Astrocyte (in vitro differentiated cells and primary cell): ENCODE measurements at regions not wholly inside any gene's neighbourhood (a gene's known extent, or its start where the extent isn't known, plus 50 kb on each side); places are given as distances from the start of the nearest gene placed in this dataset.

Experiments
- DNase-seq: peaks from one replicate; pipeline ENCODE4 v3.0.0-alpha.2; 2010; ENCODE audit warnings: low read depth
- FAIRE-seq: peaks from 2 replicates; lab custom pipeline; 2011; peaks lifted over from hg19 to GRCh38; lab: Jason Lieb, UNC
- H2AFZ ChIP-seq: 2 replicates; pipeline ENCODE4 v1.6.0; 2012; ENCODE audit warnings: low read depth, low read length, inconsistent platforms
- H3K27ac ChIP-seq: 2 replicates; pipeline ENCODE4 v1.5.1; 2011; ENCODE audit warnings: low read depth, low read length, inconsistent platforms
- H3K27me3 ChIP-seq: 2 replicates; pipeline ENCODE4 v1.6.0; 2011; ENCODE audit warnings: low read length, inconsistent platforms; ENCODE audit not compliant: insufficient read depth
- H3K36me3 ChIP-seq: 2 replicates; pipeline ENCODE4 v1.5.1; 2011; ENCODE audit warnings: low read length, inconsistent platforms; ENCODE audit not compliant: insufficient read depth
- H3K4me1 ChIP-seq: 2 replicates; pipeline ENCODE4 v1.5.1; 2011; ENCODE audit warnings: low read length, inconsistent platforms; ENCODE audit not compliant: insufficient read depth
- H3K4me2 ChIP-seq: 2 replicates; pipeline ENCODE4 v1.6.0; 2012; ENCODE audit warnings: low read length, inconsistent platforms
- H3K4me3 ChIP-seq: 2 replicates; pipeline ENCODE4 v1.5.1; 2011; ENCODE audit warnings: low read depth, mild to moderate bottlenecking, low read length, inconsistent platforms; ENCODE audit not compliant: insufficient read depth
- H3K79me2 ChIP-seq: 2 replicates; pipeline ENCODE4 v1.6.0; 2012; ENCODE audit warnings: mild to moderate bottlenecking, low read length, inconsistent platforms; ENCODE audit not compliant: insufficient read depth
- H3K9ac ChIP-seq: 2 replicates; pipeline ENCODE4 v1.6.0; 2012; ENCODE audit warnings: mild to moderate bottlenecking, low read length, inconsistent platforms
- H3K9me3 ChIP-seq: 2 replicates; pipeline ENCODE4 v1.5.1; 2012; ENCODE audit warnings: low read depth, mild to moderate bottlenecking, low read length, inconsistent platforms; ENCODE audit not compliant: insufficient read depth
- H4K20me1 ChIP-seq: 2 replicates; pipeline ENCODE4 v1.6.0; 2012; ENCODE audit warnings: low read length, inconsistent platforms; ENCODE audit not compliant: insufficient read depth
- H3K27ac Mint-ChIP-seq: one replicate; pipeline ENCODE4 v1.8.0; 2021; ENCODE audit warnings: mild to moderate bottlenecking, mixed read lengths; ENCODE audit not compliant: unreplicated experiment
- H3K27me3 Mint-ChIP-seq: one replicate; pipeline ENCODE4 v1.8.0; 2021; ENCODE audit warnings: low read depth, mixed read lengths; ENCODE audit not compliant: unreplicated experiment
- H3K36me3 Mint-ChIP-seq: one replicate; pipeline ENCODE4 v1.8.0; 2021; ENCODE audit warnings: low read depth, mixed read lengths; ENCODE audit not compliant: unreplicated experiment
- H3K4me1 Mint-ChIP-seq: one replicate; pipeline ENCODE4 v1.8.0; 2021; ENCODE audit warnings: low read depth, mixed read lengths; ENCODE audit not compliant: unreplicated experiment
- H3K4me3 Mint-ChIP-seq: one replicate; pipeline ENCODE4 v1.8.0; 2021; ENCODE audit warnings: mild to moderate bottlenecking, moderate library complexity, mixed read lengths; ENCODE audit not compliant: unreplicated experiment
- H3K9me3 Mint-ChIP-seq: one replicate; pipeline ENCODE4 v1.8.0; 2021; ENCODE audit warnings: mild to moderate bottlenecking, mixed read lengths; ENCODE audit not compliant: unreplicated experiment
- EZH2 ChIP-seq: IDR thresholded peaks from 2 replicates; pipeline ENCODE4 v1.6.1; 2012; ENCODE audit warnings: mild to moderate bottlenecking, low read length, inconsistent platforms; ENCODE audit not compliant: insufficient read depth
- TF ChIP-seq, protein P1 (sequence below): IDR thresholded peaks from 2 replicates; pipeline ENCODE4 v1.5.1; 2011; ENCODE audit warnings: low read depth, mild to moderate bottlenecking, inconsistent platforms, low read length, moderate library complexity; ENCODE audit not compliant: insufficient read depth

DNA sequence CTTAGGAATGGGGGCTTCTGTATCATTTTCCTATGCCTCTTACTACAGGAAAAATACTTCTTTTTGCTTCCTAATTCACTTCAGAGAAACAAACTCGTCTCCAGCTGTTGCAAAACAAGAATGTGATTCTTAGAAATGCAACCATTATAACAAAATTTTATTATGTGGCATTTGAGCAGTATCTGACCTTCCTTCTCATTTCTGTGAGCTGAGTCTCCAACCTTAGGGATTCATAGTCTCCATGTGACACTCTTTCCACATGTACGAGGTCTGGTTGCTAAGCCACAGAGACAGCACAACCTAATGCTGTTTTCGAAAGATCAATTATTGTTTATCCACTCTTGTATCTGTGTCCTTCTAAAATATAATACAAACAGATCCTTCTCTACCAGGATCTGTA, 75.3 kb upstream of the RGS4 start:
- H3K27ac Mint-ChIP-seq: no peak overlapping the region
- Histone ChIP-seq H3K9me3 (no peaks in the 10 kb centered on the region), H3K36me3 (no peaks in the 10 kb centered on the region), H3K4me2 (no peak overlapping the region), H3K4me3 (no peak overlapping the region), H3K27me3 (no peaks in the 10 kb centered on the region), H3K79me2 (no peaks in the 10 kb centered on the region), H2AFZ (no peak overlapping the region), H4K20me1 (no peaks in the 10 kb centered on the region), H3K4me1 (peaks cover 14% of the 10 kb centered on the region), H3K27ac (no peak overlapping the region), H3K9ac (no peak overlapping the region)
- FAIRE-seq: no peak
- H3K4me1 Mint-ChIP-seq: peaks cover 6% of the 10 kb centered on the region
- H3K36me3 Mint-ChIP-seq: no peaks in the 10 kb centered on the region
- H3K9me3 Mint-ChIP-seq: no peaks in the 10 kb centered on the region
- H3K27me3 Mint-ChIP-seq: no peaks in the 10 kb centered on the region
- DNase-seq: no peak
- H3K4me3 Mint-ChIP-seq: no peak overlapping the region
- no peak for TF ChIP-seq EZH2
- TF ChIP-seq, protein P1, sequence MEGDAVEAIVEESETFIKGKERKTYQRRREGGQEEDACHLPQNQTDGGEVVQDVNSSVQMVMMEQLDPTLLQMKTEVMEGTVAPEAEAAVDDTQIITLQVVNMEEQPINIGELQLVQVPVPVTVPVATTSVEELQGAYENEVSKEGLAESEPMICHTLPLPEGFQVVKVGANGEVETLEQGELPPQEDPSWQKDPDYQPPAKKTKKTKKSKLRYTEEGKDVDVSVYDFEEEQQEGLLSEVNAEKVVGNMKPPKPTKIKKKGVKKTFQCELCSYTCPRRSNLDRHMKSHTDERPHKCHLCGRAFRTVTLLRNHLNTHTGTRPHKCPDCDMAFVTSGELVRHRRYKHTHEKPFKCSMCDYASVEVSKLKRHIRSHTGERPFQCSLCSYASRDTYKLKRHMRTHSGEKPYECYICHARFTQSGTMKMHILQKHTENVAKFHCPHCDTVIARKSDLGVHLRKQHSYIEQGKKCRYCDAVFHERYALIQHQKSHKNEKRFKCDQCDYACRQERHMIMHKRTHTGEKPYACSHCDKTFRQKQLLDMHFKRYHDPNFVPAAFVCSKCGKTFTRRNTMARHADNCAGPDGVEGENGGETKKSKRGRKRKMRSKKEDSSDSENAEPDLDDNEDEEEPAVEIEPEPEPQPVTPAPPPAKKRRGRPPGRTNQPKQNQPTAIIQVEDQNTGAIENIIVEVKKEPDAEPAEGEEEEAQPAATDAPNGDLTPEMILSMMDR: no peak

DNA sequence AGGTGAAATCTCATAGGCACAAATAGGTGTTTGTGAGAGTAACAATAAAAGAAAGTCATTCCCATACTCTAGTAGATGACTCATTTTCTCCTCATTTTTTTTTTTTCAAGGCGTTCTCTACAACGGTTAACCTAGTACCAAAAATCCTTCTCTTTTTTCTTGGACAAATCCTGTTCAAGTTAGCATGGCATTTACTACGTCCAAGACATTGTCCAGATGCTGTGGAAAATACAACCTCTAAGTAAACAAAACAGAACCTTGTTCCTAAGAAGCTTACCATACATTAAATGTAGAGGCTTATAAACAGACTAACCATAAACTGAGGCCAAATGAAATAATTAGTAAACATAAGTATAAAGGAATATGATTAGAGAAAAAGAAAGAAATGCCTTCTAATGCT, 76.2 kb upstream of the RGS4 start:
- no peak for FAIRE-seq
- H3K4me1 ChIP-seq: peaks cover 19% of the 10 kb centered on the region
- H3K79me2 ChIP-seq: no peaks in the 10 kb centered on the region

DNA sequence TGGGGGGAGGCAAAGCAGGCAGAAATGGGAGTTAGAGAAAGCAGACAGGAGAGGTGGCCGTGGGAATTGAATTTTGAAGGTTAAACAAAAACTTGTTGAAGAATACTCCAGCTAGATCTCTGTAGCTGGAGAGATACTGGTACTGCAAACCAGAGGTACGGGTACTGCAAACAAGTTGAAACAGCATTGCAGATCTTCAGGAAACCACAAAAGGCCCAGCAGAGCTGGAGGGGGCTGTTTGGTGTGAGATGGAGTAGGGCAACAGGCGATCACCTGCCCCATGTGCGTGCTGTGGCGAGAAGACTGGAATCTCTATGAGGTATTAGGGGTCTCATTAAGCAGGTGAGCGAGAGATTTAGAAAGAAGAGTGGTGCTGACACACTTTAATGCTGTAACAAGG, 77.7 kb upstream of the RGS4 start:
- Histone ChIP-seq H3K4me3 (no peak overlapping the region), H2AFZ (no peak overlapping the region), H3K79me2 (no peaks in the 10 kb centered on the region), H3K27me3 (no peaks in the 10 kb centered on the region), H3K9ac (no peak overlapping the region), H3K9me3 (no peaks in the 10 kb centered on the region), H4K20me1 (no peaks in the 10 kb centered on the region), H3K4me1 (peaks cover 21% of the 10 kb centered on the region), H3K27ac (no peak overlapping the region), H3K36me3 (no peaks in the 10 kb centered on the region), H3K4me2 (no peak overlapping the region)
- Mint-ChIP-seq H3K27me3 (no peaks in the 10 kb centered on the region), H3K27ac (no peak overlapping the region), H3K36me3 (no peaks in the 10 kb centered on the region), H3K4me3 (no peak overlapping the region), H3K9me3 (no peaks in the 10 kb centered on the region), H3K4me1 (no peaks in the 10 kb centered on the region)
- DNase-seq (no peak), FAIRE-seq (no peak)
- TF ChIP-seq EZH2: no peak
- TF ChIP-seq, protein P1: no peak

More for the DNA sequence above, 76.2 kb upstream of the RGS4 start:
- Mint-ChIP-seq H3K4me3 (no peak overlapping the region), H3K9me3 (no peaks in the 10 kb centered on the region), H3K36me3 (no peaks in the 10 kb centered on the region), H3K27me3 (no peaks in the 10 kb centered on the region), H3K4me1 (peaks cover 6% of the 10 kb centered on the region), H3K27ac (no peak overlapping the region)
- Histone ChIP-seq H3K27me3 (no peaks in the 10 kb centered on the region), H2AFZ (no peak overlapping the region), H3K9ac (no peak overlapping the region), H3K4me2 (no peak overlapping the region), H3K36me3 (no peaks in the 10 kb centered on the region), H3K9me3 (no peaks in the 10 kb centered on the region), H3K27ac (no peak overlapping the region), H4K20me1 (no peaks in the 10 kb centered on the region), H3K4me3 (no peak overlapping the region)
- DNase-seq: no peak
- no peak for TF ChIP-seq EZH2
- TF ChIP-seq, protein P1: no peak
